Mesenteric fat pad (tissue), 1 donor: ENCODE measurements at regions not wholly inside any gene's neighbourhood (a gene's known extent, or its start where the extent isn't known, plus 50 kb on each side); places are given as distances from the start of the nearest gene placed in this dataset.
A peak's percentile ranks its signal among the peaks of the same experiment; 100 is the strongest.
"Not testable (repeated sequence)": the region's sequence is repeated elsewhere in the genome, so short reads cannot be mapped to it uniquely, and the experiment has no call there.

ENCODE experiments used
- DNase-seq: peaks from one replicate; pipeline ENCODE4 v3.0.0-alpha.2; 2020; ENCODE audit warnings: low spot score
- donor health status: DM: yes; HTN: yes; CAD: no.

GRCh38 chr9:129561594-129562281 is 59.2 kb downstream of the C9orf50 start:
- no peak for DNase-seq

DNA sequence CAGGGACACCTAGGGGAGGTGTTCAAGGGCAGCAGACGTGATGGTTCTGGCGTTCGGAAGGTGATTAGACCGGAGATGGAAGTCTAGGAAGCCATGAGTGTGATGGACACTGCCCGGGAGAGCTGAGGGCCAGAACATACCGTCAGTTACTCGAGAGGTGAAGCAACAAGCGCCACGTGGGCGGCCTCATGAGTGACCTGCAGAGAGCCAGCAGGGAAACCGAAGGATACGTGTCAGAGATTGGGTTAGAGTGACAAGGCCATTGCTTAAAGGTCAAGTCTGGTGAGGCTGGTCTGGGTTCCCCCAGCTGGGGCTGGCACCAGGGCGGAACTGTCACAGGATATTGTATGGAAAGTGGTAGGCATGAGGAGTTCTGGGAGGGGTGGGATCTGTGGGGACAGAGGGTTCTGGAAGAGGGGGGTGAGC is 60.0 kb downstream of the C9orf50 start:
- DNase-seq: no peak

DNA sequence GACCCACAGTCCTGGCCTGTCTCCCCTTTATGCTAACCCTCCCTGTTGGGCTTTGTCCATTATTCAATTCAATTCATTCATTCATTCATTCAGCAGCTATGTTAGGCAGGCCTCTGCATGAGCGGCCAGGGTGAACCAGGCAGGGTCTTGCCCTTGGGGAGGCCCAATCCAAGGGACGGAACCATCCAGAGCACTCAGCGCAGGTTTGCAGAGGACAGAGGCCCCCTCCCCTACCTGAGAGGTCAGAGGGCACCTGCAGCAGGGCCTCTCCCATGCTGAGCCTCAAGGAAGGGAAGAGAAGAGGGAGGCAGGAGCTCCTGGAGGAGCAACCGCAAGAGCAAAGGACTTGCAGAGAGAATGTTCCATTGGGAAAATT is 61.4 kb downstream of the C9orf50 start:
- DNase-seq: no peak

- DNase-seq: no peak
Observed at GRCh38 chr9:129558551-129559505, 62.1 kb downstream of the C9orf50 start.

GRCh38 chr9:129558063-129558550 is 62.8 kb downstream of the C9orf50 start:
- DNase-seq: no peak

DNA sequence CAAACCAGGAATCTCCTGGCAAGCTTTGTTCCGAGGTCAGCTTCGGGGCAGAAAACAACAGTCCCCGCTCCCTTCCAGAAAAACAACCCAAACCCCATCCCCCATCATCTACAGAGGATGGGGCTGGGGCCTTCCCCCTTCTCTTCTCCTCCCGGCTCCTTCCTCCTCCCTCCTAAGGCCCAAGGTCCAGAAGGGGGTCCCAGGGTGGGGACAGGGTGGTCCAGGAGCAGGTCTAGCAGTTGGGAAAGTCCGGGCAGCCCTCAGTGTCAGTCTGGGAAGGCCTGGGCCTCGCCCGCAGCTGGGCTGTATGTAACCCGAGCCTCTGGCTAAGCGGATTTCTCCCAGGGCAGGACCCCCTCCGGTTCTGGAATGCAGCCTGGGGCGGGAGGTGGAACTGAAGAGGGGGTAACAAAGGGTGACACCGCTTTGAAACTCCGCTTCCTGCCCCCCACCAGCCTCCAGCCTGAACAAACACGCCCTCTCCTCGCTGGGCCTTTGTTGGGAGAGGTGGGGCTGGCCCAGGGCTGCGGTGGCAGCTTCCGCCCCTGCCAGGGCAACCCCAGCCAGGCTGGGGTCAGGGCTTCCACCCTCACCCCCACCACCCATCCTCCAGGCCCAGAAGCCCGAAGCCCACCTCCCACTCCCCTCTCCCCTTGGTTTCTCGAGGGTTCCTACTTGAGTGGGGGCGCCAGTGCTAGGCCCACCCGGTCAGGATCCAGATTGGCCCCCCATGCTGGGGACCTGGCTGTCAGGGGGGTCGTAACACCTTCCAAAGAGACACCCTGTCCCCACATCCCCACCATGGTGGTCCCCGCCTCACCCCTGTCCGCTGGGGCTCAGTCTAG is 63.5 kb downstream of the C9orf50 start:
- no peak for DNase-seq

DNA sequence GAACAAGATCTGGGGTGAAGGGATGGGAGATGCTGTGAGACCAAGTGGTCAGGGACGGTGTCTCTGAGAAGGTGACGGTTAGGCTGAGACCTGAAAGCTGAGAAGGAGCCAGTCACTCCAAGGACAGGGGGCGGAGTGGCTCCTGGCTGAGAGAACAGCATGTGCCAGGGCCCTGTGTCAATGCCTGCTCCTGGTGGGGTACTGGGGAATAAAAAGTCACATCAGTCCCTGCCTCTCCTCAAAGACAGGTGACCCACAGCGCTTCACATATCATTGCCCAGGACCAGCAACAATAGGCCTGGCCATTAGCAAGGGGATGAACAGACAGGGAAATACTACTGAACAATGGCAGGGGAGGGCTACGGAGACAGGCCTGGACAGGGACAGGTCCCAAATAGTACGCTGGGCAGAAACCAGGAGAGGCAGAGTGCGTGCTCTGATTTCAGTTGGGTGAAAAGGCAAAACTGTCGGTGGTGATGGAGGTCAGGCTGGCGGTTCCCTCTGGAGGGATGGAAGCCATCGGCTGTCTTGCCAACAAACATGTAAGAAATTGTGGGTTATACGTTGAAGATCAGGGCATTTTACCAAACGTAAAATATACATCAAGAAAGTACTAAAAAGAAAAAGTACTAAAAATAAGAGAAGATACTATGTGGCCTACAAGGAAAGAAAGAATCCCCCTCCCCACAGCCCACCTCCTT is 64.3 kb downstream of the C9orf50 start:
- no peak for DNase-seq

DNA sequence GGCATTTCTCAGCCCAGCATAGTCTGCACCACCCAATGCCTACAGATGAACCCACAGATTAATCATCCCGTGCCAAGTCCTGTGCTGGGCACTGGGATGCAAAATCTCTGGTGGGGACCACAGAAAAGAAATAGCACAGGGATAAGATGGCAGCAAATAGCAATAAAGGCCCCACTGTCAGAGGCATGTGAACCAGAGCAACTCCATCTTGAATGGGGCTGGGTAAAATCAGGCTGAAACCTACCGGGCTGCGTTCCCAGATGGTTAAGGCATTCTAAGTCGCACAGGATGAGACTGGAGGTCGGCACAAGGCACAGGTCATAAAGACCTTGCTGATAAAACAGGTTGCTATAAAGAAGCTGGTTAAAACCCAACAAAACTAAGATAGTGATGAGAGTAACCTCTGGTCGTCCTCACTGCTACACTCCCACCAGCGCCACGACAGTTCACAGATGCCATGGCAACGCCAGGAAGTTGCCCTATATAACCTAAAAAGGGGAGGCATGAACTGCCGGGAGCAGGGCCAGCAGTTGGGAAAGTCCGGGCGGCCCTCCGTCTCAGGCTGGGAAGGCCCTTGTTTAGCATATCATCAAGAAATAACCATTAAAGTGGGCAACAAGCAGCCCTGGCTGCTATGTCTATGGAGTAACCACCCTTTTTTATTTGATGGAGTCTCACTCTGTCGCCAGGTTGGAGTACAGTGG is 65.2 kb downstream of the C9orf50 start:
- no peak for DNase-seq

- DNase-seq: no peak
Observed at GRCh38 chr9:129554649-129555048, 66.3 kb downstream of the C9orf50 start.

DNA sequence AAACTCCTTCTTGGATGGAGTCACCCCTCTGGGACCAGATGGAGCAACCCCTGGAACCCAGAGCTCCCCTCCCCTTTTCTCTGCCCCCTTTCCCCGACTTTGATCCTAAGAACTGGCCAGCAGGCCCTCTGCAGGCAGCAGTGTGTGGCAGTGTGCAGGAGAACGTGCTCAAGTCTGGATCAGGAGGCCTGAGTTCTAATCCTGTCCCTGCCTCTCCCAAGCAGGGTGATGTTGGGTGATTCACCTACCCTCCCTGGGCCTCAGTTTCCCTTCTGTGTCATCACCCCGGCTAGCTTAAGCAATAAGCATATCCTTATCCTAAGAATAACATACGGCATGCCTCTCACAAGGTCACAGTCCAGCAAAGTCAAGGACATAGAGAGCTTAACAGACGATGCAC is 67.6 kb downstream of the C9orf50 start:
- DNase-seq: no peak

- no peak for DNase-seq
Observed at GRCh38 chr9:129552064-129552463, 68.8 kb downstream of the C9orf50 start.

DNA sequence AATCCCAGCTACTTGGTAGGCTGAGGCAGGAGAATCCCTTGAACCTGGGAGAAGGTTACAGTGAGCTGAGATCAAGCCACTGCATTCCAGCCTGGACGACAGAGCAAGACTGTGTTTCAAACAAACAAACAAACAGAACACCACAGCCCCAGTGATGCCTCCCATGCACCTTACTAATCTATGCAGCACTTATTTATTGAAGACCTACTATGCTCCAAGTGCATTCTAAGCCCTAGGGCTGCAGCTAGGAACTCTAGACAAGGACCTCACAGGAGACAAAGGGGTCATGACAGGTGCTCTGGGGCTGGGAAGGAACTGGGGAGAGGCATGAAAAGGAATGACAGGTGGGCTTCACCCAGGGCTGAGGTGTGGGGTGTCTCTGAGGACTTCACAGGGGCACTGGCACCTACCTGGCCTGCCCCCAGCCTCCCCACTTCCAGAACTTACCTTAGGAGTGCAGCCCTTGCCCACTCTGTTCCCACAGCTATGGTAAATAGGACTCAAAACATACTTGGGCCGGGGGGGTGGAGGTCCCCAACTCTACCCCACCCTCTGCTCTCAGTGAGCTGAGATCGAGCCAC is 69.4 kb downstream of the C9orf50 start:
- DNase-seq: no peak

- not testable (repeated sequence) for DNase-seq
Observed at GRCh38 chr9:129550977-129551376, 69.9 kb downstream of the C9orf50 start.

DNA sequence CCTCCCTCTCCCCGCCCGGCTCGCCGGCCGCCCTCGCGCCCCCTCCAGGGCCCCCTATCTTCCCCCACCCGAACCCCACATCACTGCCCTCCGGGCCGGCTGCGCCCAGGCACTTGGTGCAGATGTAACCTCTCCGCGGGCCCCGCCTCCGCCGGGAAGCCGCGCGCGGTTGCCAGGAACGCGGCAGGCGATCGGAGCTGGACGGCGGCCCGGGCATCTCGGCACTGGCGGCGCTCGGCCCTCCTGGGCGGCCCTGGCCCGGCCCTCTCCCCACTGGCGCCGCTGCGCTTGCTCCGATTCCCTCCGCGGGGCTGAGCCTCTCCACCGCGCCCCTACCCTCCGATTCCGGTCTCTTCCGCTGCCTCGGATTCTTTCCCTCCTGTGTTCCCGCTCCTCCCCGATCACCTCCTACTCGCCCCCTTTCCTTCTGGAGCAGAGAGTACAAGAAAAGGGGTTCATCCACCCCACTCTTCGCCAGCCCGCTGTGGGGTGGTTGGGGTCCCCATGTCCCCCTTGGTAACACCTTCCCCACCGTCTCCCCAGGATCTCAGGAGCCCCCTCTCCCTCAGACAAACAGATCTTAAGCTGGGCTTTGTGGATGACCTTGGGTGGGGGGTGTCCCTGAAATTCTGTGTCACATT is 70.6 kb downstream of the C9orf50 start:
- DNase-seq: peak; percentile 94

DNA sequence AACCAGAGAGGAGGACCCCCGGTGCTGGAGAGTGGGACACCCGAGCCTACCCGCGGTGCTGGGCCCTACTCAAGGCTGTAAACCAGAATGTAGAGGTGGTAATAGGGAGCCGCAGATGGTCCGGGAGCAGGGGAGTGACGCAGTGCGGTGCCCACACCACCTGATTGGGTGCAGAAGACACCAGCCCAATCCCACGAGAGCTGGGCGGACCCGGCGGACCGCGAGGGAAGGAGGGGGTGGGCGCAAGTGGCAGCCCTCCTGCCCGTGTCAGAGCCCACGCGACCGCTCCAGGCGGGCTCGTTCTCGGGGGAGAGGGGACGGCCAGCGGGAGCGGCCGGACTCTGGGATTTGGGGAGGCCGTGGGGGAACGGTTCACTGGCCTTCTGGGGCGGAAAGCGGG is 71.2 kb downstream of the C9orf50 start:
- no peak for DNase-seq

DNA sequence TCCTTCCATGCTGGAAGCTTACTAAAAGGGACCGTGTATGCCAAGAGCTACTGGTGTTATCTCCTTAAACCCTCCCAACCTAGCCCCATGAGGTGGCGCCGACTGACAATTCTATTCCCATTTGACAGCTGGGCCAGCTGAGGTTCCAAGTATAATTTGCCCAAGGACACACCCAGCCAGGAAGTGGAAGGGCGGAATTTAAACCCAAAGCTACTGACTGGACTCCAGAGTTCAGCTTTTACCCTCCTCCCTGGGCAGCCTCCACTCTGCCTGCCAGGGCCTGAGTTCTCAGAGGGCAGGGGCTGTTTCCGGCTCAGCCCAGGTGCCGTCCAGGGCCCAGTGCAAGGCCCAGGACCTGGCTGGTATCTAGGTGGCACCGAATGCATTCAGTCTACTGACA is 71.8 kb downstream of the C9orf50 start:
- DNase-seq: no peak

DNA sequence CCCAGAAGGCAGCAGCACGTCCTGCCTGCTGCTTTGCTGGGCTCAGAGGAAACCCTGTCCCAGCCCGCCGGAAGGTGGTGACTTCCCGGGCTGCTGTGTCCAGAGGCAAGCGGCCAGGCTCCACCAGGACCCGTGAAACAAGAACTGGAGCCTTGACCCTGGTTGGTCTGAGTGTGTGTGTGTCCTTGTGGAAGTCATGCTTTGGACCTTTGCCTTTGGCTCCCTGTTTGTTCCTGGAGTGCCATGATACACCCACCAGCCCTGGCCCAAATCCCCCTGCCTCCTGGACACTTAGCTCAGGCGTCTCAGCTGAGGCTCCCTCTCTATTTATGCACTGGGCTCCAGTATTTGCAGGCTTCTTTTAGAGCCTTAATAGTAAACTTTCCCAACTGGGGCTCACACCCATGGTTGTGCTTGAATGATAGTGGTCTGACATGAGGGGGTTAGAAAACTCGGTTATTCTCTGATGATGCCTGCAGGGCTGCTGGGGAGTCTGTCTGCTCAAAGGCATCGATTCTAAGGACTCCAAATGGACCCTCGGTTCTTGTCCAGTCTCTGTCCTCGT is 72.2 kb downstream of the C9orf50 start:
- no peak for DNase-seq

- no peak for DNase-seq
Observed at GRCh38 chr9:129547869-129548570, 72.9 kb downstream of the C9orf50 start.
